GM18511 (cell line): ENCODE measurements at regions not wholly inside any gene's neighbourhood (a gene's known extent, or its start where the extent isn't known, plus 50 kb on each side); places are given as distances from the start of the nearest gene placed in this dataset.

Experiments used
- ATAC-seq: cut with Tn5 transposase; IDR thresholded peaks from one replicate; pipeline ENCODE4 v1.9.1; 2021; ENCODE audit warnings: mild to moderate bottlenecking, moderate library complexity; ENCODE audit not compliant: unreplicated experiment

- no peak for ATAC-seq
These were observed 624.9 kb downstream of the CBLN2 start for GRCh38 chr18:71919211-71919610.

GRCh38 chr18:71913641-71914040 is 630.5 kb downstream of the CBLN2 start:
- ATAC-seq = no peak

- no peak for ATAC-seq
These were observed 641.7 kb downstream of the CBLN2 start for GRCh38 chr18:71902482-71902881.

- no peak for ATAC-seq
These were observed 644.3 kb downstream of the CBLN2 start for GRCh38 chr18:71899707-71900472.

GRCh38 chr18:71899183-71899582 is 645.0 kb downstream of the CBLN2 start:
- no peak for ATAC-seq

- no peak for ATAC-seq
These were observed 656.6 kb downstream of the CBLN2 start for GRCh38 chr18:71887509-71887908.

GRCh38 chr18:71878226-71878625 is 665.9 kb downstream of the CBLN2 start:
- no peak for ATAC-seq

GRCh38 chr18:71873695-71874094 is 670.4 kb downstream of the CBLN2 start:
- no peak for ATAC-seq

GRCh38 chr18:71865888-71866287 is 678.3 kb downstream of the CBLN2 start:
- no peak for ATAC-seq

- no peak for ATAC-seq
These were observed 693.5 kb downstream of the CBLN2 start for GRCh38 chr18:71850602-71851001.

GRCh38 chr18:71849407-71849806 is 694.7 kb downstream of the CBLN2 start:
- no peak for ATAC-seq

- ATAC-seq = no peak
These were observed 697.4 kb downstream of the CBLN2 start for GRCh38 chr18:71846716-71847115.

- ATAC-seq = no peak
These were observed 699.3 kb downstream of the CBLN2 start for GRCh38 chr18:71844814-71845213.

- ATAC-seq = no peak
These were observed 701.5 kb downstream of the CBLN2 start for GRCh38 chr18:71842666-71843065.

- no peak for ATAC-seq
These were observed 706.6 kb downstream of the CBLN2 start for GRCh38 chr18:71837547-71837946.

- no peak for ATAC-seq
These were observed 711.1 kb downstream of the CBLN2 start for GRCh38 chr18:71832946-71833617.

GRCh38 chr18:71831039-71831438 is 713.1 kb downstream of the CBLN2 start:
- ATAC-seq = no peak

GRCh38 chr18:71827301-71827700 is 716.8 kb downstream of the CBLN2 start:
- ATAC-seq = no peak

GRCh38 chr18:71815305-71815704 is 728.8 kb downstream of the CBLN2 start:
- ATAC-seq = no peak

- ATAC-seq = no peak
These were observed 734.4 kb downstream of the CBLN2 start for GRCh38 chr18:71809711-71810110.

- no peak for ATAC-seq
These were observed 735.5 kb downstream of the CBLN2 start for GRCh38 chr18:71808616-71809015.

- ATAC-seq = no peak
These were observed 736.6 kb downstream of the CBLN2 start for GRCh38 chr18:71807586-71807985.
